HepG2 (cell line): ENCODE measurements at regions not wholly inside any gene's neighbourhood (a gene's known extent, or its start where the extent isn't known, plus 50 kb on each side); places are given as distances from the start of the nearest gene placed in this dataset.
A peak's percentile ranks its signal among the peaks of the same experiment; 100 is the strongest.

ENCODE experiments used
- ATAC-seq: fragments of 200-7000 bp; cut with Tn5 transposase; 3 replicates; pipeline ENCODE4 v1.9.1; 2020; ENCODE audit warnings: mild to moderate bottlenecking, moderate library complexity
- BruUV-seq: library from RNA; stranded (reverse); fragments of 400-500 nt; replicated peaks from 2 replicates; lab custom pipeline; 2021; lab: Mats Ljungman, UMichigan
- CTCF ChIA-PET: fragments of 300-600 bp; formaldehyde crosslinking; extraction: SDS; loops from one replicate; lab custom pipeline; 2021; ENCODE audit warnings: low total read pairs, inconsistent platforms, low intra/inter-chr PET ratio; lab: Yijun Ruan, JAX
- POLR2A ChIA-PET: fragments of 350-600 bp; sonication (Branson Sonifier 250); formaldehyde crosslinking; loops from one replicate; lab custom pipeline; 2020; ENCODE audit warnings: antibody characterized with exemption, inconsistent platforms; lab: Yijun Ruan, JAX
- DNase-seq: peaks from one replicate; pipeline ENCODE4 v3.0.0-alpha.2; 2015; ENCODE audit warnings: low spot score
- FAIRE-seq: peaks from 3 replicates; lab custom pipeline; 2011; peaks lifted over from hg19 to GRCh38; lab: Jason Lieb, UNC
- H2AFZ ChIP-seq: one replicate; pipeline ENCODE4 v1.6.1; 2011; ENCODE audit warnings: low read length, inconsistent platforms
- H3K27ac ChIP-seq: fragments of 300-600 bp; 3 replicates; pipeline ENCODE4 v1.8.0; 2011; ENCODE audit warnings: mixed run types, mild to moderate bottlenecking, mixed read lengths, low read length, inconsistent platforms; ENCODE audit not compliant: insufficient read depth; ENCODE audit errors: extremely low read length
- H3K27me3 ChIP-seq, 2 experiments: fragments of 200-600 bp in 1 of 2; 2 replicates in 1 of 2; 3 replicates in 1 of 2; pipeline versions ENCODE4 v1.6.0 to v1.8.0; 2011; ENCODE audit warnings: low read length in 2 of 2, mild to moderate bottlenecking in 2 of 2, moderate library complexity in 2 of 2, inconsistent platforms in 1 of 2; ENCODE audit not compliant: insufficient read depth in 2 of 2, control insufficient read depth in 1 of 2
- H3K36me3 ChIP-seq, 2 experiments: fragments of 200-600 bp in 1 of 2; replicated peaks in 1 of 2; 2 replicates in 1 of 2; 3 replicates in 1 of 2; pipeline versions ENCODE4 v1.5.1 to v1.8.0; 2011; ENCODE audit warnings: low read length in 2 of 2, inconsistent platforms in 1 of 2; ENCODE audit not compliant: insufficient read depth in 2 of 2, control insufficient read depth in 1 of 2
- H3K4me1 ChIP-seq: 2 replicates; pipeline ENCODE4 v1.5.1; 2012; ENCODE audit warnings: low read length, inconsistent platforms; ENCODE audit not compliant: insufficient read depth
- H3K4me2 ChIP-seq: 2 replicates; pipeline ENCODE4 v1.6.0; 2011; ENCODE audit warnings: low read depth, low read length, inconsistent platforms
- H3K4me3 ChIP-seq, 3 experiments: fragments of 200-600 bp in 1 of 3; sonication (generic), shearing (Covaris generic) in 1 of 3; replicated peaks in 1 of 3; 2 replicates each; pipeline ENCODE4 v1.5.1; 2011 to 2016; ENCODE audit warnings: low read length in 3 of 3, inconsistent platforms in 2 of 3, low read depth in 2 of 3, mild to moderate bottlenecking in 2 of 3, control low read depth in 1 of 3, mixed read lengths in 1 of 3; ENCODE audit not compliant: insufficient read depth in 1 of 3
- H3K79me2 ChIP-seq: one replicate; pipeline ENCODE4 v1.6.1; 2011; ENCODE audit warnings: low read length, inconsistent platforms; ENCODE audit not compliant: insufficient read depth
- H3K9ac ChIP-seq: 2 replicates; pipeline ENCODE4 v1.6.0; 2011; ENCODE audit warnings: mild to moderate bottlenecking, low read depth, low read length, inconsistent platforms; ENCODE audit not compliant: insufficient read depth
- H3K9me3 ChIP-seq: 2 replicates; pipeline ENCODE4 v1.5.1; 2012; ENCODE audit warnings: mild to moderate bottlenecking, low read length
- H4K20me1 ChIP-seq: 2 replicates; pipeline ENCODE4 v1.6.0; 2011; ENCODE audit warnings: inconsistent platforms, mild to moderate bottlenecking, low read length, moderate library complexity; ENCODE audit not compliant: insufficient read depth
- CTCF ChIP-seq: sonication (generic); formaldehyde crosslinking; IDR thresholded peaks from 2 replicates; pipeline ENCODE4 v1.5.0; 2020; ENCODE audit warnings: mild to moderate bottlenecking, missing genetic modification reagents, moderate library complexity
- HCFC1 ChIP-seq: fragments of 150-350 bp; IDR thresholded peaks from 2 replicates; pipeline ENCODE4 v1.6.1; 2014; ENCODE audit warnings: low read depth, low read length
- PHF21A ChIP-seq: sonication (generic); formaldehyde crosslinking; IDR thresholded peaks from 2 replicates; pipeline ENCODE4 v1.5.0; 2020; ENCODE audit warnings: mild to moderate bottlenecking, missing genetic modification reagents
- SNAI1 ChIP-seq: sonication (generic); formaldehyde crosslinking; IDR thresholded peaks from 2 replicates; pipeline ENCODE4 v1.5.0; 2020; ENCODE audit warnings: mild to moderate bottlenecking, missing genetic modification reagents, borderline replicate concordance
- in situ Hi-C: cut with HindIII; loops from 2 replicates; pipeline ENCODE4 v1.10.0; 2017; ENCODE audit warnings: low pct_unique_long_range_greater_than_20kb; ENCODE audit not compliant: extremely low pct_ligation_motif_present
- intact Hi-C: fragments of 100-400 bp; cut with micrococcal nuclease; formaldehyde crosslinking; loops from one replicate; pipeline ENCODE4 v1.10.0; 2022; ENCODE audit not compliant: unreplicated experiment
- TF ChIP-seq, protein P1 (sequence below): sonication (generic); formaldehyde crosslinking; IDR thresholded peaks from 2 replicates; pipeline ENCODE4 v1.8.1; 2023; ENCODE audit warnings: mild to moderate bottlenecking, inconsistent platforms, moderate library complexity, missing genetic modification reagents, borderline replicate concordance

- Histone ChIP-seq H3K4me1 (no peaks in the 10 kb centered on the region), H3K4me2 (no peak overlapping the region), H3K9me3 (no peaks in the 10 kb centered on the region), H2AFZ (no peak overlapping the region), H3K27ac (no peak overlapping the region), H3K36me3 (no peaks in the 10 kb centered on the region), H3K9ac (no peak overlapping the region), H4K20me1 (no peaks in the 10 kb centered on the region), H3K27me3 (peaks cover 4 to 7% of the 10 kb centered on the region in 2 experiments; a peak in 2 of 5 replicates), H3K79me2 (no peaks in the 10 kb centered on the region), H3K4me3 (no peak overlapping the region)
- TF ChIP-seq, protein P1, sequence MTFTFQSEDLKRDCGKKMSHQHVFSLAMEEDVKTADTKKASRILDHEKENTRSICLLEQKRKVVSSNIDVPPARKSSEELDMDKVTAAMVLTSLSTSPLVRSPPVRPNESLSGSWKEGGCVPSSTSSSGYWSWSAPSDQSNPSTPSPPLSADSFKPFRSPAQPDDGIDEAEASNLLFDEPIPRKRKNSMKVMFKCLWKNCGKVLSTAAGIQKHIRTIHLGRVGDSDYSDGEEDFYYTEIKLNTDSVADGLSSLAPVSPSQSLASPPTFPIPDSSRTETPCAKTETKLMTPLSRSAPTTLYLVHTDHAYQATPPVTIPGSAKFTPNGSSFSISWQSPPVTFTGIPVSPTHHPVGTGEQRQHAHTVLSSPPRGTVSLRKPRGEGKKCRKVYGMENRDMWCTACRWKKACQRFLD, result no peak
- FAIRE-seq (no peak), ATAC-seq (no peak), DNase-seq (no peak)
- intact Hi-C loops (no loop called here), in situ Hi-C loops (no loop called here)
- POLR2A ChIA-PET, result no interaction called here
- CTCF ChIA-PET, result no interaction called here
- no TSS peak for BruUV-seq
Observed at GRCh38 chr10:44807451-44807850, 103.7 kb upstream of the TMEM72 start.

GRCh38 chr10:44809647-44810046 lies 101.5 kb upstream of the TMEM72 start:
- Histone ChIP-seq H3K27me3 (peaks cover 4 to 7% of the 10 kb centered on the region in 2 experiments; a peak in 1 of 5 replicates), H3K79me2 (no peaks in the 10 kb centered on the region), H3K9ac (no peak overlapping the region), H2AFZ (no peak overlapping the region), H4K20me1 (no peaks in the 10 kb centered on the region), H3K4me3 (no peak overlapping the region), H3K36me3 (no peaks in the 10 kb centered on the region), H3K27ac (no peak overlapping the region), H3K4me2 (no peak overlapping the region), H3K4me1 (no peaks in the 10 kb centered on the region), H3K9me3 (no peaks in the 10 kb centered on the region)
- peak; percentile 38; the same call in 2 of the 3 replicates for ATAC-seq
- ChIA-PET CTCF (no interaction called here), POLR2A (no interaction called here)
- intact Hi-C loops, result no loop called here
- no peak for FAIRE-seq
- BruUV-seq, result no TSS peak
- TF ChIP-seq HCFC1 (no peak), CTCF (peak; percentile 22; the same call in 1 of the 2 replicates), PHF21A (CRISPR knock-in tag) (no peak), SNAI1 (no peak)
- no peak for DNase-seq
- in situ Hi-C loops, result no loop called here
